Stimulated activated CD8-positive, alpha-beta memory T cell treated with anti-CD3 and anti-CD28 coated beads, Interleukin-12 subunit alpha, Interleukin-12 subunit beta, amount 100 ng/mL, for 1 hour (primary cell): ENCODE measurements at regions not wholly inside any gene's neighbourhood (a gene's known extent, or its start where the extent isn't known, plus 50 kb on each side); places are given as distances from the start of the nearest gene placed in this dataset.

ENCODE experiments used
- DNase-seq: peaks from one replicate; pipeline ENCODE4 v3.0.0-alpha.2; 2020; ENCODE audit warnings: low read depth

- DNase-seq = no peak
Observed at GRCh38 chr20:17128206-17128605, 98.6 kb upstream of the PCSK2 start.

- DNase-seq = no peak
Observed at GRCh38 chr20:17129089-17129488, 97.8 kb upstream of the PCSK2 start.

GRCh38 chr20:17137692-17138091 lies 89.1 kb upstream of the PCSK2 start:
- no peak for DNase-seq

GRCh38 chr20:17138237-17138636 lies 88.6 kb upstream of the PCSK2 start:
- no peak for DNase-seq

- no peak for DNase-seq
Observed at GRCh38 chr20:17140894-17141293, 85.9 kb upstream of the PCSK2 start.

- no peak for DNase-seq
Observed at GRCh38 chr20:17141568-17141967, 85.3 kb upstream of the PCSK2 start.

GRCh38 chr20:17142666-17143065 lies 84.2 kb upstream of the PCSK2 start:
- DNase-seq = no peak

- no peak for DNase-seq
Observed at GRCh38 chr20:17150858-17151257, 76.0 kb upstream of the PCSK2 start.

GRCh38 chr20:17155401-17155800 lies 71.4 kb upstream of the PCSK2 start:
- no peak for DNase-seq

- no peak for DNase-seq
Observed at GRCh38 chr20:17158701-17159100, 68.1 kb upstream of the PCSK2 start.

- no peak for DNase-seq
Observed at GRCh38 chr20:17161673-17162481, 65.0 kb upstream of the PCSK2 start.

- DNase-seq = no peak
Observed at GRCh38 chr20:17168026-17168612, 58.7 kb upstream of the PCSK2 start.

- DNase-seq = no peak
Observed at GRCh38 chr20:17169585-17170136, 57.2 kb upstream of the PCSK2 start.

- DNase-seq = no peak
Observed at GRCh38 chr20:17171746-17172280, 55.0 kb upstream of the PCSK2 start.

GRCh38 chr20:17172836-17173516 lies 53.9 kb upstream of the PCSK2 start:
- DNase-seq = no peak
